Testis (tissue), 2 donors: ENCODE measurements at regions not wholly inside any gene's neighbourhood (a gene's known extent, or its start where the extent isn't known, plus 50 kb on each side); places are given as distances from the start of the nearest gene placed in this dataset.

ENCODE experiments used
- CTCF ChIP-seq, 3 experiments: fragments of 450-650 bp in 2 of 3; fragments of 200-600 bp in 1 of 3; sonication (generic) in 1 of 3; IDR thresholded peaks; one replicate each; pipeline ENCODE4 v1.5.1; 2016 to 2019; ENCODE audit warnings: antibody characterized with exemption in 3 of 3, mild to moderate bottlenecking in 2 of 3, moderate library complexity in 1 of 3
- POLR2A ChIP-seq: fragments of 450-650 bp; IDR thresholded peaks from one replicate; pipeline ENCODE4 v1.6.1; 2017; ENCODE audit warnings: antibody characterized with exemption, mild to moderate bottlenecking, moderate library complexity

DNA sequence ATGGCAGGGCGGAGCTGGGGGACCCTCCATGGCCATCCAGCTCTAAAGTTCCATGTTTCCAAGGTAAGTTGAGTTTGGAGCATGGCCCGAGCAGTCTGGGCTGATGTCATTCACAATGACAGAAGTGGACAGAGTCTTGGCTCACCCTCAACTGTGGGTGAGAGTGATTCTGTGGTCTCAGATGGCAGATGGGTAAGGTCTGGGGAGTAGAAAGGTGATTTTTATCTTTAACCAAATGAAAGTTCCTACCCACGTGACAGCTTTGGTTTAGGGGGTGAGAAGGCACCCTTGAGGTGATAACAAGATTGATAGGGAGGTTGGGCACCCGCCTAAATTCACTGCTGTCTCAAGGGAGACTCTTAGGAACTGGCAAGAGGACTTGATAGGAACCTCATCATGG is 57.6 kb upstream of the PDZD8 start:
- TF ChIP-seq POLR2A (no peak), CTCF (IDR thresholded peaks at IDR 0.05) (no peak)
